Omental fat pad (tissue), 3 donors: ENCODE measurements at regions not wholly inside any gene's neighbourhood (a gene's known extent, or its start where the extent isn't known, plus 50 kb on each side); places are given as distances from the start of the nearest gene placed in this dataset.
"Not testable (repeated sequence)": the region's sequence is repeated elsewhere in the genome, so short reads cannot be mapped to it uniquely, and the experiment has no call there.

Source experiments
- ATAC-seq: fragments of 150-250 bp; one replicate; pipeline ENCODE4 v1.9.1; 2016; ENCODE audit warnings: mild to moderate bottlenecking, moderate library complexity; ENCODE audit not compliant: low FRiP score
- DNase-seq: peaks from one replicate; pipeline ENCODE4 v3.0.0-alpha.2; 2019; ENCODE audit warnings: low spot score
- CTCF ChIP-seq, 3 donors: fragments of 450-650 bp; IDR thresholded peaks; one replicate each; pipeline ENCODE4 v1.5.1; 2016 to 2017; ENCODE audit warnings: antibody characterized with exemption in 3 of 3, mild to moderate bottlenecking in 3 of 3, moderate library complexity in 2 of 3

GRCh38 chr11:50247309-50247874 lies 214.7 kb downstream of the OR4C45 start:
- ATAC-seq = no peak

GRCh38 chr11:50267851-50268250 lies 235.2 kb downstream of the OR4C45 start:
- DNase-seq (no peak), ATAC-seq (no peak)
- TF ChIP-seq CTCF (IDR thresholded peaks at IDR 0.05) = no peak

More at GRCh38 chr11:50247309-50247874, 214.7 kb downstream of the OR4C45 start:
- no peak for TF ChIP-seq CTCF (IDR thresholded peaks at IDR 0.05)
- DNase-seq = no peak

GRCh38 chr11:50275133-50275532 lies 242.5 kb downstream of the OR4C45 start:
- DNase-seq (no peak), ATAC-seq (no peak)
- no peak for TF ChIP-seq CTCF (IDR thresholded peaks at IDR 0.05)

- ATAC-seq = no peak
- no peak for TF ChIP-seq CTCF (IDR thresholded peaks at IDR 0.05)
- no peak for DNase-seq
Measured at GRCh38 chr11:50278756-50279155, 246.1 kb downstream of the OR4C45 start.

GRCh38 chr11:50298182-50298988 lies 265.7 kb downstream of the OR4C45 start:
- TF ChIP-seq CTCF (IDR thresholded peaks at IDR 0.05) = no peak
- ATAC-seq = no peak
- DNase-seq = no peak

- not testable (repeated sequence) for ATAC-seq, DNase-seq
Measured at GRCh38 chr11:50330723-50331122, 298.0 kb downstream of the OR4C45 start.

- ATAC-seq (no peak), DNase-seq (no peak)
- no peak for TF ChIP-seq CTCF (IDR thresholded peaks at IDR 0.05)
Measured at GRCh38 chr11:50333861-50334260, 301.2 kb downstream of the OR4C45 start.

GRCh38 chr11:50337432-50337831 lies 304.8 kb downstream of the OR4C45 start:
- not testable (repeated sequence) for DNase-seq
- ATAC-seq = peak; percentile 75

- not testable (repeated sequence) for ATAC-seq, DNase-seq
Measured at GRCh38 chr11:50348018-50348417, 315.3 kb downstream of the OR4C45 start.
